ENCODE measurements at regions not wholly inside any gene's neighbourhood (a gene's known extent, or its start where the extent isn't known, plus 50 kb on each side); places are given as distances from the start of the nearest gene placed in this dataset.

DNA sequence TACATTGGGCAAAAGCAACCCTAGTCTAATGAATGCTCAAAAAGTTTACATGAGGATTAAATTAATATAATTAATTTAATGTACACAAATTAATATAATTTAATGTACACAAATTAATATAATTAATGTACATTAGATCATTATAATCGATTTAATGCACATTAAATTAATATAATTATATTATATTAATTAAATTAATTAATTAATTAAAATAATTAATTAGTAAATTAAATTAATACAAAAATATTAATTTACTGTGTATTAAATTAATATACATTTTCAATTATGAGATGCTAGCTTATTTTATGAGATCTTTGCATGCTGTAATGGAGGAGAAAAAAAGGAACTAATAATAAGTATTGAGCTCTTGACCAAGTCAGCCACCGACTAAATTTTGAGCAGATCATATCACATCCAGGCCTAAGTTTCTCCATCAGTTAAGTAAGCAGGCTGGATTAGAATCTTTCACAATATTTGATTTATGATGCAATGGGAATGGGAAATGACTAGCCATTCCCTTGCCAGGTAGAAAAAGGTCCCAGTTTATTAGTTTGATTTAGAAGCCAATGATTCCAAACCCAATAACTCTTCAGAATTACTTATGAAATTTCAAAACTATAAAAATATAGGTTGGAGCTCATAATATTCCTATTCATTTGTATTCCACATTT lies 533.4 kb upstream of the GRIA1 start:
- peaks cover 0 to 7% (median 0%) of the 10 kb centered on the region in 8 donors for H3K9me3 Mint-ChIP-seq
- Histone ChIP-seq H3K36me3 (ENCODE audit: insufficient read depth, low read length) (no peaks in the 10 kb centered on the region), H3K27ac (ENCODE audit: low read depth, low read length) (no peak overlapping the region), H3K4me1 (ENCODE audit: insufficient read depth, low read length) (no peaks in the 10 kb centered on the region), H3K27me3 (ENCODE audit: insufficient read depth, low read length) (no peaks in the 10 kb centered on the region), H3K4me3 (ENCODE audit: low read length in 2 of 2) (no peak overlapping the region), H3K9me3 (ENCODE audit: control insufficient read depth in 1 of 2, low read length in 2 of 2) (no peaks in the 10 kb centered on the region)
- ChIA-PET POLR2A (ENCODE audit: partially characterized antibody) (no interaction called here), CTCF (ENCODE audit: partially characterized antibody) (no interaction called here)
- no peaks in the 10 kb centered on the region for H3K27me3 Mint-ChIP-seq
- no peaks in the 10 kb centered on the region for H3K4me1 Mint-ChIP-seq
- H3K4me3 Mint-ChIP-seq, result no peak overlapping the region
- no peak overlapping the region for H3K27ac Mint-ChIP-seq
- DNase-seq, result no peak
- intact Hi-C loops (cut with micrococcal nuclease), result no loop called here
- H3K36me3 Mint-ChIP-seq, result no peaks in the 10 kb centered on the region

DNA sequence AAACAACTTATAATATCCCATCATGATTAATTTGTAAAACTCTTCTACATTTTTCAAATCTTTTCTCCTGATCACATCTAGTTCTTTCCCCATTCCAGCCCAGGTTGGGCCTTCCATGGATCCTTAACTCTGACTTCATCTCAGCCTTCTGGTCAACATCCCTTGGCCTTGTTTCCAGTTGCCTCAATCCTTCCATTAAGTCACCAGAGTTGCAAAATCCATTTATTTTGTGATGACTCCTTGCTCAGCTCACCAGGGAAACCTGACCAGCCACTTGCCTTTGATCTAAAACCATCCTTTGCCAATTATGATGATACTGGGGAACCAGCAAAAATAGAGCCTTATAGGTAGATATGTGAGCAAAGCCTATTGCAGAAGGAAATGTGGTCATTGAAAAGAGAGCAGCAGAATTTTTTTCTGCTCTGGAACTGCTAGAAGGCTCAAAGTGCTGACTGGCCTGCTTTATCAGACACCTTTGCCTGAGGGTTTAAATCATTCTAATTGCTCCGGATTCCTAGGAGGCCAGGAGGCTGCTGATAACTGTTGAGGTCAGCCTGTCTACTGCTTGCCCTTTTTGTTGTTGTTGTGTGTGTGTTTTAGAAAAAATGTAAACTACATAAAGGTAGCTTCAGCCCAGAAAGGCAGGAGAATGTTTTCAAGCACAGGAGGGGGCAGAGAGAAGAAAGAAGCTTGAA lies 512.2 kb upstream of the GRIA1 start:
- intact Hi-C loops (cut with micrococcal nuclease), result no loop called here
- CTCF ChIA-PET (ENCODE audit: partially characterized antibody), result no interaction called here
- Mint-ChIP-seq H3K9me3 (peaks cover 5 to 29% (median 12%) of the 10 kb centered on the region in 8 donors), H3K36me3 (no peaks in the 10 kb centered on the region), H3K4me3 (no peak overlapping the region), H3K4me1 (no peaks in the 10 kb centered on the region), H3K27ac (no peak overlapping the region), H3K27me3 (no peaks in the 10 kb centered on the region)
- Histone ChIP-seq H3K4me1 (ENCODE audit: insufficient read depth, low read length) (no peaks in the 10 kb centered on the region), H3K36me3 (ENCODE audit: insufficient read depth, low read length) (no peaks in the 10 kb centered on the region), H3K4me3 (ENCODE audit: low read length in 2 of 2) (no peak overlapping the region), H3K27me3 (ENCODE audit: insufficient read depth, low read length) (no peaks in the 10 kb centered on the region), H3K27ac (ENCODE audit: low read depth, low read length) (no peak overlapping the region), H3K9me3 (ENCODE audit: control insufficient read depth in 1 of 2, low read length in 2 of 2) (no peaks in the 10 kb centered on the region)
- POLR2A ChIA-PET (ENCODE audit: partially characterized antibody), result no interaction called here
- DNase-seq, result no peak

DNA sequence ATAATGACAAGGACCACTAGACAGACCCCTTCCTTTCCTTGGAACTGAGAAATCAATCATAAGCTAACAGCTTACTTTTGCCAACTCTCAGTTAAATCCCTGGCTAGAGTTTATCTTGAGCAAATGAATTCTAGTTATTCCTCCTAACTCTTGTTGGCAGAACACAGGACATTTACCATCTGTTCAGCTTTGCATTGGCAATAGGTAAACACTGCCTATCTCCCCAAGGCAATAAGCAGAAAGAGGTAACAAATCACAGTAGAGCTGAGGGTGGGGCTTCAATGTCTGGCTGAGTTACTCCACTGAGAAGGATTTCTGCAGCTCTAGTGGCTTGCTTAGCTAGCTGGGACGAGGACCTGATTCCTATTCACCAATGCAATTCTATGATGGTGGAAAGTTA lies 503.3 kb upstream of the GRIA1 start:
- ChIA-PET CTCF (ENCODE audit: partially characterized antibody) (no interaction called here), POLR2A (ENCODE audit: partially characterized antibody) (no interaction called here)
- Histone ChIP-seq H3K27ac (ENCODE audit: low read depth, low read length) (no peak overlapping the region), H3K9me3 (ENCODE audit: control insufficient read depth in 1 of 2, low read length in 2 of 2) (no peaks in the 10 kb centered on the region), H3K36me3 (ENCODE audit: insufficient read depth, low read length) (no peaks in the 10 kb centered on the region), H3K4me3 (ENCODE audit: low read length in 2 of 2) (no peak overlapping the region), H3K27me3 (ENCODE audit: insufficient read depth, low read length) (no peaks in the 10 kb centered on the region), H3K4me1 (ENCODE audit: insufficient read depth, low read length) (no peaks in the 10 kb centered on the region)
- no peaks in the 10 kb centered on the region for H3K36me3 Mint-ChIP-seq
- DNase-seq, result no peak
- H3K4me3 Mint-ChIP-seq, result no peak overlapping the region
- peaks cover 0 to 9% (median 5%) of the 10 kb centered on the region in 8 donors for H3K9me3 Mint-ChIP-seq
- H3K4me1 Mint-ChIP-seq, result no peaks in the 10 kb centered on the region
- no peak overlapping the region for H3K27ac Mint-ChIP-seq
- H3K27me3 Mint-ChIP-seq, result no peaks in the 10 kb centered on the region
- intact Hi-C loops (cut with micrococcal nuclease), result no loop called here

- H3K27me3 Mint-ChIP-seq, result no peaks in the 10 kb centered on the region
- no peak overlapping the region for H3K4me3 Mint-ChIP-seq
- Histone ChIP-seq H3K27ac (ENCODE audit: low read depth, low read length) (no peak overlapping the region), H3K9me3 (ENCODE audit: control insufficient read depth in 1 of 2, low read length in 2 of 2) (no peaks in the 10 kb centered on the region), H3K27me3 (ENCODE audit: insufficient read depth, low read length) (no peaks in the 10 kb centered on the region), H3K36me3 (ENCODE audit: insufficient read depth, low read length) (no peaks in the 10 kb centered on the region), H3K4me1 (ENCODE audit: insufficient read depth, low read length) (no peaks in the 10 kb centered on the region), H3K4me3 (ENCODE audit: low read length in 2 of 2) (no peak overlapping the region)
- H3K27ac Mint-ChIP-seq, result no peak overlapping the region
- peaks cover 0 to 6% (median 0%) of the 10 kb centered on the region in 8 donors for H3K9me3 Mint-ChIP-seq
- H3K4me1 Mint-ChIP-seq, result no peaks in the 10 kb centered on the region
- intact Hi-C loops (cut with micrococcal nuclease), result no loop called here
- ChIA-PET CTCF (ENCODE audit: partially characterized antibody) (no interaction called here), POLR2A (ENCODE audit: partially characterized antibody) (no interaction called here)
- no peak for DNase-seq
- H3K36me3 Mint-ChIP-seq, result no peaks in the 10 kb centered on the region
These were observed 500.3 kb upstream of the GRIA1 start for GRCh38 chr5:152990217-152990616.

DNA sequence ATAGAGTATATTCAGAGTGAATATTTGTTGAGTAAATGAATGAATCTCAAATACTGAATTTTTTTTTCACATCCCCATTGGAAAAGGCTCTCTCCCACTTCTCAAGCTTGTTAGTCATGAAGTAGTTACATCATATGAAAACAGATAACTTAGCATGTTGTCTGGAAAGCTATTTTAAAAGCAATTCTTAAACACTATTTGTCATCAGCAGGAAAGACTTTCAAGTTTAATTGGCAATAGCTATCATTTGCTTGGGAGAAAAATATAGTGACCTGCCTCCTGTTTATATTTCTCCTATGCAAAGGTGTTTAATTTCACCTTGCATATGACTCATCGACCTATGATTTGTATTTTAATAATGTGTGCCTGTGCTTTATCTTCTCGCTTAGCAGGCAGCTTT lies 499.8 kb upstream of the GRIA1 start:
- no peaks in the 10 kb centered on the region for H3K36me3 ChIP-seq (ENCODE audit: insufficient read depth, low read length)
- Mint-ChIP-seq H3K4me1 (no peaks in the 10 kb centered on the region), H3K9me3 (peaks cover 0 to 6% (median 0%) of the 10 kb centered on the region in 8 donors), H3K36me3 (no peaks in the 10 kb centered on the region), H3K27ac (no peak overlapping the region), H3K4me3 (no peak overlapping the region), H3K27me3 (no peaks in the 10 kb centered on the region)
- no peaks in the 10 kb centered on the region for H3K4me1 ChIP-seq (ENCODE audit: insufficient read depth, low read length)
- no peak overlapping the region for H3K4me3 ChIP-seq (ENCODE audit: low read length in 2 of 2)
- no peaks in the 10 kb centered on the region for H3K27me3 ChIP-seq (ENCODE audit: insufficient read depth, low read length)
- CTCF ChIA-PET (ENCODE audit: partially characterized antibody), result no interaction called here
- H3K9me3 ChIP-seq (ENCODE audit: control insufficient read depth in 1 of 2, low read length in 2 of 2), result no peaks in the 10 kb centered on the region
- DNase-seq, result no peak
- no peak overlapping the region for H3K27ac ChIP-seq (ENCODE audit: low read depth, low read length)
- intact Hi-C loops (cut with micrococcal nuclease), result no loop called here
- POLR2A ChIA-PET (ENCODE audit: partially characterized antibody), result no interaction called here

GRCh38 chr5:152994033-152994680 lies 496.3 kb upstream of the GRIA1 start:
- Histone ChIP-seq H3K27ac (ENCODE audit: low read depth, low read length) (no peak overlapping the region), H3K36me3 (ENCODE audit: insufficient read depth, low read length) (no peaks in the 10 kb centered on the region), H3K27me3 (ENCODE audit: insufficient read depth, low read length) (no peaks in the 10 kb centered on the region), H3K9me3 (ENCODE audit: control insufficient read depth in 1 of 2, low read length in 2 of 2) (no peaks in the 10 kb centered on the region), H3K4me3 (ENCODE audit: low read length in 2 of 2) (no peak overlapping the region), H3K4me1 (ENCODE audit: insufficient read depth, low read length) (no peaks in the 10 kb centered on the region)
- DNase-seq, result no peak
- Mint-ChIP-seq H3K27ac (no peak overlapping the region), H3K27me3 (no peaks in the 10 kb centered on the region), H3K4me3 (no peak overlapping the region), H3K4me1 (no peaks in the 10 kb centered on the region), H3K36me3 (no peaks in the 10 kb centered on the region), H3K9me3 (peaks cover 0 to 14% (median 4%) of the 10 kb centered on the region in 8 donors)
- intact Hi-C loops (cut with micrococcal nuclease), result no loop called here
- POLR2A ChIA-PET (ENCODE audit: partially characterized antibody), result no interaction called here
- CTCF ChIA-PET (ENCODE audit: partially characterized antibody), result no interaction called here

GRCh38 chr5:152995214-152995725 lies 495.2 kb upstream of the GRIA1 start:
- no peaks in the 10 kb centered on the region for H3K27me3 Mint-ChIP-seq
- peaks cover 0 to 14% (median 4%) of the 10 kb centered on the region in 8 donors for H3K9me3 Mint-ChIP-seq
- Histone ChIP-seq H3K27me3 (ENCODE audit: insufficient read depth, low read length) (no peaks in the 10 kb centered on the region), H3K4me1 (ENCODE audit: insufficient read depth, low read length) (no peaks in the 10 kb centered on the region), H3K9me3 (ENCODE audit: control insufficient read depth in 1 of 2, low read length in 2 of 2) (no peaks in the 10 kb centered on the region), H3K36me3 (ENCODE audit: insufficient read depth, low read length) (no peaks in the 10 kb centered on the region), H3K27ac (ENCODE audit: low read depth, low read length) (no peak overlapping the region), H3K4me3 (ENCODE audit: low read length in 2 of 2) (no peak overlapping the region)
- no peak for DNase-seq
- POLR2A ChIA-PET (ENCODE audit: partially characterized antibody), result no interaction called here
- CTCF ChIA-PET (ENCODE audit: partially characterized antibody), result no interaction called here
- intact Hi-C loops (cut with micrococcal nuclease), result no loop called here
- no peak overlapping the region for H3K27ac Mint-ChIP-seq
- H3K4me1 Mint-ChIP-seq, result no peaks in the 10 kb centered on the region
- H3K36me3 Mint-ChIP-seq, result no peaks in the 10 kb centered on the region
- H3K4me3 Mint-ChIP-seq, result no peak overlapping the region
